ENCODE measurements at regions not wholly inside any gene's neighbourhood (a gene's known extent, or its start where the extent isn't known, plus 50 kb on each side); places are given as distances from the start of the nearest gene placed in this dataset.

DNA sequence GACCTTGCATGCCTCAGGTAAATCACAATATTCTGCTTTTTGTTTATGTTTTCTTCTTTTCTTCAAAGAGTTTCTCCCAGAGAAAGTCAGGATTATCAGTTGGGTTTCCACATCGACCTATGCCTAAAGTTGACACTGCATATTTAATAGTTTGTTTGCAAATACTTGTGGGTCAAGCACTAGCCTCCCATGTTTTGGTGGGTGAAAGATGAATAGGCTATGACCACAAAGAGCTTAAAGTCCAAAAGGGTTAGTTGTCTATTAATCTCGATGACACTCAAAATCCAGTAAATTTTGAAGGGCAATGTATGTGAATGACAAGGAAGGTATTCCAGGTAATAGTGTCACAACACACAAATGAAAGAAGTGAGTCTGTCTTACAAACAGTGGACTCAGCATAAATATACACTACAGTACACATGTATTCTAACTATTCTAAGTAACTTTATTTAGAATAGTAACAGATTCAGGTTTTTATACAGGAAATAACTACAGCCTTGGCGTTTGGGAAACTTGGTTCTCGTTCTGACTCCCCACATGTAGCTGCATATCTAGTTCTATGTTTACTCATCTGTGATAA is 667.1 kb downstream of the PCDH17 start:
- Histone ChIP-seq H3K4me1 (ENCODE audit: insufficient read depth, low read length) (no peaks in the 10 kb centered on the region), H3K36me3 (ENCODE audit: insufficient read depth, low read length) (no peaks in the 10 kb centered on the region), H3K27ac (ENCODE audit: low read depth in 1 of 2, low read length in 2 of 2) (no peak overlapping the region), H3K27me3 (ENCODE audit: control insufficient read depth in 1 of 2, insufficient read depth in 2 of 2, low read length in 2 of 2) (no peaks in the 10 kb centered on the region), H3K4me3 (ENCODE audit: low read length) (no peak overlapping the region), H3K9me3 (ENCODE audit: control insufficient read depth in 1 of 2, insufficient read depth in 1 of 2, low read length in 2 of 2) (peaks cover 0 to 3% of the 10 kb centered on the region in 2 experiments)
- Mint-ChIP-seq H3K9me3 (no peaks in the 10 kb centered on the region), H3K36me3 (ENCODE audit: low read depth) (no peaks in the 10 kb centered on the region), H3K27ac (no peak overlapping the region), H3K4me1 (ENCODE audit: low read depth) (no peaks in the 10 kb centered on the region), H3K27me3 (no peaks in the 10 kb centered on the region), H3K4me3 (no peak overlapping the region)
- ChIA-PET CTCF (no interaction called here), POLR2A (no interaction called here)
- DNase-seq: no peak
- TF ChIP-seq, protein P1, sequence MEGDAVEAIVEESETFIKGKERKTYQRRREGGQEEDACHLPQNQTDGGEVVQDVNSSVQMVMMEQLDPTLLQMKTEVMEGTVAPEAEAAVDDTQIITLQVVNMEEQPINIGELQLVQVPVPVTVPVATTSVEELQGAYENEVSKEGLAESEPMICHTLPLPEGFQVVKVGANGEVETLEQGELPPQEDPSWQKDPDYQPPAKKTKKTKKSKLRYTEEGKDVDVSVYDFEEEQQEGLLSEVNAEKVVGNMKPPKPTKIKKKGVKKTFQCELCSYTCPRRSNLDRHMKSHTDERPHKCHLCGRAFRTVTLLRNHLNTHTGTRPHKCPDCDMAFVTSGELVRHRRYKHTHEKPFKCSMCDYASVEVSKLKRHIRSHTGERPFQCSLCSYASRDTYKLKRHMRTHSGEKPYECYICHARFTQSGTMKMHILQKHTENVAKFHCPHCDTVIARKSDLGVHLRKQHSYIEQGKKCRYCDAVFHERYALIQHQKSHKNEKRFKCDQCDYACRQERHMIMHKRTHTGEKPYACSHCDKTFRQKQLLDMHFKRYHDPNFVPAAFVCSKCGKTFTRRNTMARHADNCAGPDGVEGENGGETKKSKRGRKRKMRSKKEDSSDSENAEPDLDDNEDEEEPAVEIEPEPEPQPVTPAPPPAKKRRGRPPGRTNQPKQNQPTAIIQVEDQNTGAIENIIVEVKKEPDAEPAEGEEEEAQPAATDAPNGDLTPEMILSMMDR (IDR thresholded peaks at IDR 0.05): no peak
- no peak for ATAC-seq (ENCODE audit: poor library complexity)
- intact Hi-C loops (cut with DNase I, micrococcal nuclease): no loop called here

DNA sequence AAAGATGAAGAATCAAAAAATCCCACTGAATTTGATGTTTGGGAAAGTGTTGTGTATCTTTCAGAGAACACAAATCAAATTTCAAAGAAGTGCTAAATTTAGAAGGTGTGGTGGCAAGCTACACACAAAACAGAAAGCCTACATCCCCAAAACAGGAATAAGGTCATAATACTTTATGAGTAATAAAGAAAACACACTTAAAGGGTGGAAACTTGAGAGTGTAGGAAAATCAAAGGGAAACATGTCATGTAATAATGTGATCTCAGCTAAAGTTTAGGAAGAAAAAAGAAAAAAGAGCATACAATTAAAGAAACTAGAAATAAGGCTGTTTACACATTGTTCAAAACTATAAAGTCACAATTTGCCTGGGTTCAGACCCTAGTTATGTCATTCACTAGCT is 668.7 kb downstream of the PCDH17 start:
- Mint-ChIP-seq H3K36me3 (ENCODE audit: low read depth) (no peaks in the 10 kb centered on the region), H3K27me3 (no peaks in the 10 kb centered on the region), H3K27ac (no peak overlapping the region), H3K9me3 (no peaks in the 10 kb centered on the region), H3K4me3 (no peak overlapping the region), H3K4me1 (ENCODE audit: low read depth) (no peaks in the 10 kb centered on the region)
- DNase-seq: no peak
- CTCF ChIA-PET: interaction anchor here (1.3 kb wide), 1 partner anchor 9 kb away, joined by 3 read pairs; no protein-coding TSS in a partner anchor
- Histone ChIP-seq H3K4me3 (ENCODE audit: low read length) (no peak overlapping the region), H3K27ac (ENCODE audit: low read depth in 1 of 2, low read length in 2 of 2) (no peak overlapping the region), H3K9me3 (ENCODE audit: control insufficient read depth in 1 of 2, insufficient read depth in 1 of 2, low read length in 2 of 2) (peaks cover 0 to 7% of the 10 kb centered on the region in 2 experiments), H3K36me3 (ENCODE audit: insufficient read depth, low read length) (no peaks in the 10 kb centered on the region), H3K27me3 (ENCODE audit: control insufficient read depth in 1 of 2, insufficient read depth in 2 of 2, low read length in 2 of 2) (no peaks in the 10 kb centered on the region), H3K4me1 (ENCODE audit: insufficient read depth, low read length) (no peaks in the 10 kb centered on the region)
- POLR2A ChIA-PET: no interaction called here
- TF ChIP-seq, protein P1 (IDR thresholded peaks at IDR 0.05): no peak
- intact Hi-C loops (cut with DNase I, micrococcal nuclease): no loop called here
- ATAC-seq (ENCODE audit: poor library complexity): no peak

DNA sequence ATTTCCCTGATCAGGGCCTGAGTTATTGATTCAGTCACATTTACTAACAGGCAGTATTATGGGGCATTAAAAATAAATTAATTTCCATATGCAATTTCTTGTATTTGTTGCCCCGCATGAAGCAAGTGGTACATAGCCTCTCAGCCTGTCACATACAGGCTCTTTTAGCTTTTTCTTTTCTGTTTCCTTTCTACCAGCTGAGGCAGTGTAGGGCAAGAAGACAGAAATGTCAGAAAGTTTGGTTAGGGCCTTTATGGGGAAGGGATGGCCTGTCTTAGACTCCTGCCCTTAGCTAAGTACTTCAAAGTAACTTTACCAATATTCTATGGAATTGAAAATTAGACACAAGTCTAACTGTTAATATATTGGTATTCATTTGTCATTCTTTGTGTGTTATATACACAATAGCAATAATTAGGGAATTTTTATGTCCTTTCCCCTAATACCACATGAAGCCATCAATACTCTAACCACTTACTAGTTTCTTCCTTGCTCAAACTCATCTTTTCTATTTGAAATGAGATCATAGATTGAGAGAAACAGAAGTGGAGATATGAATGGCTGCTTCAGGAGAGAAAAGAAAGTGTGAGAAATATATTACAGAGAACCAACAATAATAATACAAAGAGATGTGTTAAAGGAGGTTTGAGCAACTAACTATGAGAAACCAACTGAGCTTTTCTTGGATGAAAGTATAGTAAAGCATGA is 669.6 kb downstream of the PCDH17 start:
- no peaks in the 10 kb centered on the region for H3K4me1 Mint-ChIP-seq (ENCODE audit: low read depth)
- ChIA-PET CTCF (interaction anchor here (1.3 kb wide), 1 partner anchor 8 kb away, joined by 3 read pairs; no protein-coding TSS in a partner anchor), POLR2A (interaction anchor here (0.5 kb wide), 1 partner anchor 130 kb away, joined by 3 read pairs; no protein-coding TSS in a partner anchor)
- Histone ChIP-seq H3K27me3 (ENCODE audit: control insufficient read depth in 1 of 2, insufficient read depth in 2 of 2, low read length in 2 of 2) (no peaks in the 10 kb centered on the region), H3K4me1 (ENCODE audit: insufficient read depth, low read length) (no peaks in the 10 kb centered on the region), H3K4me3 (ENCODE audit: low read length) (no peak overlapping the region), H3K27ac (ENCODE audit: low read depth in 1 of 2, low read length in 2 of 2) (no peak overlapping the region), H3K36me3 (ENCODE audit: insufficient read depth, low read length) (no peaks in the 10 kb centered on the region), H3K9me3 (ENCODE audit: control insufficient read depth in 1 of 2, insufficient read depth in 1 of 2, low read length in 2 of 2) (peaks cover 0 to 7% of the 10 kb centered on the region in 2 experiments)
- H3K4me3 Mint-ChIP-seq: no peak overlapping the region
- H3K36me3 Mint-ChIP-seq (ENCODE audit: low read depth): no peaks in the 10 kb centered on the region
- TF ChIP-seq, protein P1 (IDR thresholded peaks at IDR 0.05): no peak
- no peaks in the 10 kb centered on the region for H3K27me3 Mint-ChIP-seq
- no peak for ATAC-seq (ENCODE audit: poor library complexity)
- no peak overlapping the region for H3K27ac Mint-ChIP-seq
- intact Hi-C loops (cut with DNase I, micrococcal nuclease): no loop called here
- DNase-seq: no peak
- H3K9me3 Mint-ChIP-seq: no peaks in the 10 kb centered on the region

All from CD4-positive, alpha-beta T cell (primary cell).